GM21381 (cell line): ENCODE measurements at regions not wholly inside any gene's neighbourhood (a gene's known extent, or its start where the extent isn't known, plus 50 kb on each side); places are given as distances from the start of the nearest gene placed in this dataset.
A peak's percentile ranks its signal among the peaks of the same experiment; 100 is the strongest.

Experiments used
- ATAC-seq: cut with Tn5 transposase; IDR thresholded peaks from one replicate; pipeline ENCODE4 v1.9.1; 2021; ENCODE audit warnings: mild to moderate bottlenecking, moderate library complexity; ENCODE audit not compliant: unreplicated experiment

GRCh38 chr9:26744191-26744965, 148.2 kb downstream of the CAAP1 start:
- no peak for ATAC-seq

GRCh38 chr9:26742828-26743476, 149.7 kb downstream of the CAAP1 start:
- ATAC-seq = no peak

- no peak for ATAC-seq
These were observed 157.4 kb downstream of the CAAP1 start for GRCh38 chr9:26735160-26735559.

GRCh38 chr9:26729187-26729586, 163.4 kb downstream of the CAAP1 start:
- no peak for ATAC-seq

GRCh38 chr9:26727471-26727870, 165.1 kb downstream of the CAAP1 start:
- ATAC-seq = peak; percentile 86

GRCh38 chr9:26725573-26725972, 167.0 kb downstream of the CAAP1 start:
- no peak for ATAC-seq

- peak; percentile 45 for ATAC-seq
These were observed 169.1 kb downstream of the CAAP1 start for GRCh38 chr9:26723486-26723885.

- ATAC-seq = no peak
These were observed 169.8 kb downstream of the CAAP1 start for GRCh38 chr9:26722755-26723154.

- no peak for ATAC-seq
These were observed 182.6 kb downstream of the CAAP1 start for GRCh38 chr9:26710008-26710407.

GRCh38 chr9:26706223-26706622, 186.4 kb downstream of the CAAP1 start:
- no peak for ATAC-seq

- no peak for ATAC-seq
These were observed 197.3 kb downstream of the CAAP1 start for GRCh38 chr9:26695298-26695622.

- no peak for ATAC-seq
These were observed 198.0 kb downstream of the CAAP1 start for GRCh38 chr9:26694381-26695297.

- no peak for ATAC-seq
These were observed 203.6 kb downstream of the CAAP1 start for GRCh38 chr9:26689041-26689440.

GRCh38 chr9:26687421-26687820, 205.2 kb downstream of the CAAP1 start:
- no peak for ATAC-seq

GRCh38 chr9:26685818-26686217, 206.8 kb downstream of the CAAP1 start:
- ATAC-seq = no peak

- ATAC-seq = no peak
These were observed 208.6 kb downstream of the CAAP1 start for GRCh38 chr9:26684029-26684428.

GRCh38 chr9:26682796-26683496, 209.7 kb downstream of the CAAP1 start:
- no peak for ATAC-seq

- no peak for ATAC-seq
These were observed 210.6 kb downstream of the CAAP1 start for GRCh38 chr9:26682041-26682440.

- no peak for ATAC-seq
These were observed 214.5 kb downstream of the CAAP1 start for GRCh38 chr9:26677965-26678706.

- ATAC-seq = no peak
These were observed 217.6 kb downstream of the CAAP1 start for GRCh38 chr9:26675035-26675434.
